ENCODE measurements at regions not wholly inside any gene's neighbourhood (a gene's known extent, or its start where the extent isn't known, plus 50 kb on each side); places are given as distances from the start of the nearest gene placed in this dataset.

GRCh38 chr9:99392986-99393385 is 170.9 kb downstream of the SEC61B start:
- no peak for TF ChIP-seq CTCF (IDR thresholded peaks at IDR 0.05)
- TF ChIP-seq POLR2A (IDR thresholded peaks at IDR 0.05): no peak
